NCI-H146 (cell line): ENCODE measurements at regions not wholly inside any gene's neighbourhood (a gene's known extent, or its start where the extent isn't known, plus 50 kb on each side); places are given as distances from the start of the nearest gene placed in this dataset.
A peak's percentile ranks its signal among the peaks of the same experiment; 100 is the strongest.

Experiments
- DNase-seq: peaks from one replicate; lab custom pipeline; 2025; lab: John Stamatoyannopoulos, UW

GRCh38 chr1:104852151-104852550 lies 1102.5 kb downstream of the AMY1C start:
- DNase-seq = no peak

- no peak for DNase-seq
These were observed 1103.6 kb downstream of the AMY1C start for GRCh38 chr1:104853276-104853675.

- DNase-seq = no peak
These were observed 1104.8 kb downstream of the AMY1C start for GRCh38 chr1:104854529-104854928.

GRCh38 chr1:104855550-104855949 lies 1105.9 kb downstream of the AMY1C start:
- no peak for DNase-seq

GRCh38 chr1:104856091-104856490 lies 1106.4 kb downstream of the AMY1C start:
- no peak for DNase-seq

- no peak for DNase-seq
These were observed 1106.8 kb downstream of the AMY1C start for GRCh38 chr1:104856518-104856917.

GRCh38 chr1:104868794-104869193 lies 1119.1 kb downstream of the AMY1C start:
- DNase-seq = no peak

- DNase-seq = no peak
These were observed 1124.3 kb downstream of the AMY1C start for GRCh38 chr1:104874044-104874443.

- DNase-seq = peak; percentile 28
These were observed 1128.7 kb downstream of the AMY1C start for GRCh38 chr1:104878203-104878909.

GRCh38 chr1:104884939-104885338 lies 1135.2 kb downstream of the AMY1C start:
- DNase-seq = no peak

- DNase-seq = no peak
These were observed 1155.6 kb downstream of the AMY1C start for GRCh38 chr1:104905322-104905721.

GRCh38 chr1:104906141-104906540 lies 1156.4 kb downstream of the AMY1C start:
- DNase-seq = no peak

GRCh38 chr1:104919188-104919587 lies 1169.5 kb downstream of the AMY1C start:
- DNase-seq = no peak

- DNase-seq = no peak
These were observed 1171.8 kb downstream of the AMY1C start for GRCh38 chr1:104921525-104921924.

- DNase-seq = no peak
These were observed 1173.4 kb downstream of the AMY1C start for GRCh38 chr1:104923075-104923474.

GRCh38 chr1:104929280-104929679 lies 1179.6 kb downstream of the AMY1C start:
- DNase-seq = no peak

- DNase-seq = no peak
These were observed 1182.6 kb downstream of the AMY1C start for GRCh38 chr1:104932030-104932915.

GRCh38 chr1:104932949-104933679 lies 1183.4 kb downstream of the AMY1C start:
- DNase-seq = no peak

- DNase-seq = peak; percentile 43
These were observed 1184.1 kb downstream of the AMY1C start for GRCh38 chr1:104933846-104934245.

- DNase-seq = no peak
These were observed 1195.7 kb downstream of the AMY1C start for GRCh38 chr1:104945406-104945805.

- DNase-seq = no peak
These were observed 1197.0 kb downstream of the AMY1C start for GRCh38 chr1:104946558-104947210.

- peak; percentile 16 for DNase-seq
These were observed 1203.9 kb downstream of the AMY1C start for GRCh38 chr1:104953555-104953954.
